ELF-1 (cell line): ENCODE measurements at regions not wholly inside any gene's neighbourhood (a gene's known extent, or its start where the extent isn't known, plus 50 kb on each side); places are given as distances from the start of the nearest gene placed in this dataset.
A peak's percentile ranks its signal among the peaks of the same experiment; 100 is the strongest.

Experiments used
- DNase-seq: peaks from one replicate; pipeline ENCODE4 v3.0.0-alpha.2; 2016; ENCODE audit warnings: low read depth, low spot score

DNA sequence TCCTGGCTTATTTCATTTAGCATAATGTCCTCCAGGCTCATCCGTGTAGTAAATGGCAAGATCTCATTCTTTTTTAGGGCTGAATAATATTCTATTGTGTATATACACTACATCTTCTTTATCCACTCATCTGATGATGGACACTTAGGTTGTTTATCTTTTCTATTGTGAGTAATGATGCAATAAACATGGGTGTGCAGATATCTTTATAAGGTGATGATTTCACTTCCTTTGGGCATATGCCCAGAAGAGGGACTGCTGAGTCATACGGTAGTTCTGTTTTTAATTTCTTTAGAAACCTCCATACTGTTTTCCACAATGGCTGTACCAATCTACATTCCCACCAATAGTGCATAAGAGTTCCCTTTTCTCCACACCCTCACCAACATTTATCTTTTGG, 317.6 kb upstream of the CNKSR2 start:
- no peak for DNase-seq

GRCh38 chrX:21047034-21047455, 327.2 kb upstream of the CNKSR2 start:
- peak; percentile 57 for DNase-seq

- DNase-seq, result no peak
Observed at GRCh38 chrX:21014326-21014725, 359.9 kb upstream of the CNKSR2 start.

DNA sequence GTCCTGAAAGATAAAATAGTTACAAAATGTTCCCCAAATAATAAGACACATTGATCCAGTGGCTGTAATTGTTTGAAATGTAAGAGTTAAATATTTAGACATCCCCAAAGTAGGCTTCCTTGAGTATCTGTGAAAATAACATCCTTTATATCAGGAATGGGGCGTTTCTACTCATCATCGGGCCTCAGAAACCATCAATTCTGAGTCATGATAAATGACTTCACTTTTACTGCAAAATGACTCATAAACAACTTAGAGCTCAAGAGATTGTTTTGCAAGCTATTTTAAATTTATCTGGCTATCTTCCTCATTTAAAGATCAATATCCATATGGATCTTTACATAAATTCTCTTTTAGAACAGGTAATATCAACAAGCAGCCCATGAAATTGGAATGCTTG, 369.4 kb upstream of the CNKSR2 start:
- DNase-seq, result no peak

DNA sequence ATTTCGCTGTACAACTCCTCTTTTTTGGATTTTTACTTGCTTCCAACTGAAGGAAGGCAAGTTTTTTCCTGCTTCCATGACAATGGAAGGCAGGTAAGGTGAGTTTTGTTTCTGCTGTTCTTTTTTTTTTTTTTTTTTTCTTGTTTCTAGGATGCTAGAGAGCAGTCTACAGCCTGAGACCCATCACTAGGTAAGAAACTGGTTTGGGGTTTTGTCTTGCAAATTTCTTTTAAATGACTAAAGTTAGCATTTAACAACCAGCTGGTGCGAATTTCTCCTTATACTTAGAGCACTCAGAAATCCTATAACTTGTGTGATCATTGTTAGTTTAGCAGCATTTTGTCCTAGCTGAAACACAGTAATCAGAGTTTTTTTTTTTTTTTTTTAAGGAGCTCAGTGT, 378.4 kb upstream of the CNKSR2 start:
- peak; percentile 44 for DNase-seq

- no peak for DNase-seq
Observed at GRCh38 chrX:20989361-20989760, 384.9 kb upstream of the CNKSR2 start.

DNA sequence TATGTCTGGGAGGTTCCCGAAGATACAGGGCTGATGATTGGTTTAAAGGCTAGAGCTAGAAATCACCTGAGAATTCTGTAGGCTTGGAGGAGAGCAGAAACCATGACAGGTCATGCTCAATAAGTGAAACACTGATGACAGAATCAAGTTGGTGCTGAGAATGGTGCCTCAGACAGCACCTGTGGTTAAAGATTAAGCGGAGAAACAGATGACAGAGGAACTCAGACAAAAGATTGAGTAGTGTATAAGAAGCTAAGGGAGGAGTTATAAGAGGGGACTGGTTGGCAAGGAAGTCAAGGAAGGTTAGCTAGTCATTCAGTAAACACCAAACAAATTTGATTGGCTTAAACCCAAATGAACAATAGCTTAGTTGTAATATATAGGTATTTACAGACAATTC, 385.4 kb upstream of the CNKSR2 start:
- no peak for DNase-seq

DNA sequence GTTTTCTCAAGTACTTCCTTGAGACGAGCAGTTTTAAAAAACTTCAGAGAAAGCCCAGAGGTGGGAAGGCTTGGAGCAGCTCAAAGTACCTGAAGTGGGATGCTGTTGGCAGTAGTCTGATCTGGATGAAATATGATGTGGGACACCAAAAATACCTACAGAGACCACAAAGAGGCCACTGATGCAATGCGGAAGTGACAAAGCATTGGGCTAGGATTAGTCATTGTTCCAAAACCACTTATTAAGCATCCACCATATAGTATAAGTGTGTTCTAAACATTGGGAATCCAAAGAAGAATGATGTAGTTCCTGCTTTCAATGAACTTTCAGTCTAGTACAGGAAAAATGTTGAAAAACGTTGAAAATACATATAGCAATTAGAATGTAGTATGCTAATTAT, 386.1 kb upstream of the CNKSR2 start:
- DNase-seq, result no peak

DNA sequence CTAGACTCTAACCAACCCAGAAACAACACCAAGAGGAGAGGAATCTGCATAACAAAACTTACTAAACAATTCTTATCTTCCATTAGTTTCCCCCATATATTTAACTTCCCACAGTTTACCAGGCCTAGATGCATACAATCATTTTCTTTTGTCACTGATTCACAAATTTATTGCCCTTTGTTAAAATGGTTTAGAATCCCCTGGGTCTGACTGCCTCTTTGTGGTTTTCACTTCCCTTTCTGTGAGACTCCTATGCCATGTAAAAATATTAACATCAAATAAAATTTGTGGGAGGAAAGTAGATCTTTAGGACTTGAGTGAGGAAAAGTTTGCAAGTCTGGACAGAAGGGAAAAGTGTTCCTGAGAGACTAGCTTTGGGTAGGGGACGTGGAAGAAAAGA, 393.8 kb upstream of the CNKSR2 start:
- DNase-seq, result no peak

GRCh38 chrX:20974326-20974725, 399.9 kb upstream of the CNKSR2 start:
- no peak for DNase-seq

GRCh38 chrX:20973038-20973437, 401.2 kb upstream of the CNKSR2 start:
- peak; percentile 40 for DNase-seq

GRCh38 chrX:20971250-20971649, 403.0 kb upstream of the CNKSR2 start:
- DNase-seq, result no peak

GRCh38 chrX:20969565-20969964, 404.7 kb upstream of the CNKSR2 start:
- no peak for DNase-seq

GRCh38 chrX:20968996-20969395, 405.2 kb upstream of the CNKSR2 start:
- DNase-seq, result peak; percentile 50

DNA sequence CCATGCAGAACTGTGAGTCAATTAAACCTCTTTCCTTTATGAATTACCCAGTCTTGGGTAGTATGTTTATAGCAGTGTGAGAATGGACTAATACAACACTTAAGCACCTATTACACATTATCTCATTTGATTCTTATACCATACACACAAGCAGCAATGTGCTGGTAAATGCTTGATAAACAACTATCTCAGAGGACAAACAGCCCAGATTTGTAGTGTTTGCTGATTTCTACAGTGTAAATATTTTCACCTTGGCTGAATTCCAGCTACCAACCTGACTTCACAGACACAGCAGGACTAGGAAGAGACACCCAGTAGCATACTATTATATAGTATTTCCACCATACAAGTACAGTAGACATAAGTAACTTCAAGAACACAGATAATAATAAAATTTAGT, 406.5 kb upstream of the CNKSR2 start:
- no peak for DNase-seq

- DNase-seq, result peak; percentile 80
Observed at GRCh38 chrX:20965270-20966044, 408.8 kb upstream of the CNKSR2 start.

DNA sequence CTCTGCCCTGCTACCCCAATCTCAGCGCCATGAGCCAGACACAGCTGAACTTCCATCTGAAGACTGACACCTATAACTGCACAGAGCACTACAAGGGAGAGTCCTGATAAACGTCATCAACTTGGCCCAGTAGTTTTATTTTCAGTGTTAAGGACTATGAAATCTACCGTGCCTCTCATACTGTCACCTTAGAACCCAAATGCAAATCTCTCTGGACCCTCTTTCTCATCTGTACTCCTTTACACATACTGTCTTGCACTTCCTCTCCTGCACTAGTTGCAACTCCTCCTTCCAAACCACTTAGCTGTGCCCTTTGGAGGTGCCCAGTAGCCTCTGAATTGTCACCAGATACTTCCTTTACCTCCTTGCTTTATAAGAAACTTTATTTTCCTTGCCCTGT, 420.2 kb upstream of the CNKSR2 start:
- DNase-seq, result no peak

- DNase-seq, result no peak
Observed at GRCh38 chrX:20952180-20952579, 422.0 kb upstream of the CNKSR2 start.

- peak; percentile 72 for DNase-seq
Observed at GRCh38 chrX:20951016-20951810, 423.0 kb upstream of the CNKSR2 start.

DNA sequence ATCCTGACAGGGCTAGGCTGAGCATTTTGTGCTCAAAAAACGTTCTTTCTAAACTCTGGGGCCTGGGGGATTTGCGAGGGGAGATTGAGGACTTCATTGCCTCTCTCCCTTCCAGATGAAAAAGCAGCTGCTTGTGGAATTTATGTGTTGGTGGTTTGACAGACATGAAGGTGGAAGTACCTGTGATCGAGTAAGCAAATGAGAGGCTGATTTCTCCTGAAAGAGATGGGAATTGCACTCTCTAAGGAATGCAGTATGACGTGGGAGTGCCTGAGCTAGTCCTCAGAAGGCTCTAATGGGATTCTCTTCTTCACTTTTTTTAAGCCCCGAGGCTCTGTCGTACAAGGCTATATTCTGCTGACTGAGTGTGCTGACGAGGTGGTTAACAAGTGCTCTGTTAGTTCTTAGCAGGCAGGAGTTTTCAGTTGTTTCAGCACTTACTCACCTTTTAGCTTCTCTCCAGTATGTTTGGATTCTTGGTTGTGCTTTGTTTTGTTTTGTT, 426.8 kb upstream of the CNKSR2 start:
- peak; percentile 91 for DNase-seq

- DNase-seq, result peak; percentile 20
Observed at GRCh38 chrX:20913760-20914159, 460.5 kb upstream of the CNKSR2 start.

- DNase-seq, result no peak
Observed at GRCh38 chrX:20906571-20906970, 467.6 kb upstream of the CNKSR2 start.

DNA sequence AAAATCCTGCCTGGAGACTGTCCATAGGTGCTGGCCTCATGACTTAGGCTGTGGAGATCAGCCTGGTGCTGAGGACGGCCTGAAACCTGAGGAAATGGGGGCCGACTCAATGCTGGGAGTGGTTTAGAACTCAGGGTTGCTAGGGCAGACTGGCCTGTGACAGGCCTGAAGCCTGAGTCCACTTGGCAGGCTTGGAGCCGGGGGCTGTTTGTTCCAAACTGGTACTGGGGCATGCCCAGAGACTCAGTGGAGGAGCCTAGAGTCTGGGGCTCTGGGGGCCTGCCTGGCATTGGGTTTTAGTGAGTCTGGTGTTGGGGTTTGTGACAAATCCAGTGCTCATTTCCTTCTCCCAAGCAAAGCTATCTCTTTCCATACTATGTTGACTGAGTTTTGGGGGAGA, 489.7 kb upstream of the CNKSR2 start:
- DNase-seq, result no peak
